Mucosa of descending colon (tissue), 3 donors: ENCODE measurements at regions not wholly inside any gene's neighbourhood (a gene's known extent, or its start where the extent isn't known, plus 50 kb on each side); places are given as distances from the start of the nearest gene placed in this dataset.
"Not testable (repeated sequence)": the region's sequence is repeated elsewhere in the genome, so short reads cannot be mapped to it uniquely, and the experiment has no call there.

Source experiments
- ATAC-seq: fragments of 200-7000 bp; cut with Tn5 transposase; one replicate; pipeline ENCODE4 v1.9.1; 2020; ENCODE audit warnings: mild to moderate bottlenecking, moderate library complexity
- DNase-seq, 3 donors: peaks; one replicate each; pipeline ENCODE4 v3.0.0-alpha.2; 2020
- H3K36me3 ChIP-seq: fragments of 200-600 bp; one replicate; pipeline ENCODE4 v1.8.0; 2021; ENCODE audit warnings: low read depth, mild to moderate bottlenecking
- H3K4me1 ChIP-seq: fragments of 200-600 bp; one replicate; pipeline ENCODE4 v1.8.0; 2021; ENCODE audit warnings: low read depth, mild to moderate bottlenecking
- H3K4me3 ChIP-seq: fragments of 200-600 bp; one replicate; pipeline ENCODE4 v1.8.0; 2021; ENCODE audit warnings: mild to moderate bottlenecking
- H3K9me3 ChIP-seq: fragments of 200-600 bp; one replicate; pipeline ENCODE4 v1.8.0; 2021; ENCODE audit warnings: mild to moderate bottlenecking
- intact Hi-C, 2 donors: fragments of 100-400 bp; cut with DNase I in 1 of 2; cut with micrococcal nuclease in 1 of 2; formaldehyde crosslinking; loops; one replicate each; pipeline versions ENCODE4 v1.11.0 to v1.11.1; 2022; cut with DNase I, micrococcal nuclease
- TF ChIP-seq, protein P1 (sequence below): fragments of 200-600 bp; IDR thresholded peaks from one replicate; pipeline ENCODE4 v1.8.0; 2022; ENCODE audit warnings: antibody characterized with exemption, mild to moderate bottlenecking
- donor health status: DM: no; HTN: no; CAD: no; lungs with moderate emphysema.
- donor health status: DM: no; HTN: no; CAD: no.
- donor health status: DM: no; HTN: yes; CAD: no.

DNA sequence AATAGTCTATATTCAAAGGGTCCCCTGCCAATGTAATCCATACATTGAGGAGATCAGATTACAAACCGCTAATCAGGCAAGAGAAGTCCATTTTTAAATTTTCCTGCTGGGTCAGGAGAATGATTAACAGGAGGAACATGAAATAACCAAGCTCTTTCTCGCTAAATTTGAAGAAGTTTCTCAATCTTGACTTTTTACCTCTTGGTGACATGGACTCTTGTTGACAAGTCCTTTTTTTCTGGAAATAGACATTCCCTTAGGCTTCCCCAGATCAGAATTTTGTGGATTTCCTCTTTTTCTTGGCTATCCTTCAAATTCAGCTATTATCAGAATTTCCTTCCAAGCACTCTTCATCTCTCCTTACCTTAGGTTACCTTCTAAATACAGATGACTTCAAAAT lies 153.0 kb upstream of the LRATD1 start:
- TF ChIP-seq, protein P1, sequence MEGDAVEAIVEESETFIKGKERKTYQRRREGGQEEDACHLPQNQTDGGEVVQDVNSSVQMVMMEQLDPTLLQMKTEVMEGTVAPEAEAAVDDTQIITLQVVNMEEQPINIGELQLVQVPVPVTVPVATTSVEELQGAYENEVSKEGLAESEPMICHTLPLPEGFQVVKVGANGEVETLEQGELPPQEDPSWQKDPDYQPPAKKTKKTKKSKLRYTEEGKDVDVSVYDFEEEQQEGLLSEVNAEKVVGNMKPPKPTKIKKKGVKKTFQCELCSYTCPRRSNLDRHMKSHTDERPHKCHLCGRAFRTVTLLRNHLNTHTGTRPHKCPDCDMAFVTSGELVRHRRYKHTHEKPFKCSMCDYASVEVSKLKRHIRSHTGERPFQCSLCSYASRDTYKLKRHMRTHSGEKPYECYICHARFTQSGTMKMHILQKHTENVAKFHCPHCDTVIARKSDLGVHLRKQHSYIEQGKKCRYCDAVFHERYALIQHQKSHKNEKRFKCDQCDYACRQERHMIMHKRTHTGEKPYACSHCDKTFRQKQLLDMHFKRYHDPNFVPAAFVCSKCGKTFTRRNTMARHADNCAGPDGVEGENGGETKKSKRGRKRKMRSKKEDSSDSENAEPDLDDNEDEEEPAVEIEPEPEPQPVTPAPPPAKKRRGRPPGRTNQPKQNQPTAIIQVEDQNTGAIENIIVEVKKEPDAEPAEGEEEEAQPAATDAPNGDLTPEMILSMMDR, result no peak
- ATAC-seq, result no peak
- DNase-seq, result no peak
- intact Hi-C loops, result no loop called here
- H3K4me1 ChIP-seq, result no peaks in the 10 kb centered on the region
- no peaks in the 10 kb centered on the region for H3K36me3 ChIP-seq
- H3K9me3 ChIP-seq, result no peaks in the 10 kb centered on the region
- no peak overlapping the region for H3K4me3 ChIP-seq

DNA sequence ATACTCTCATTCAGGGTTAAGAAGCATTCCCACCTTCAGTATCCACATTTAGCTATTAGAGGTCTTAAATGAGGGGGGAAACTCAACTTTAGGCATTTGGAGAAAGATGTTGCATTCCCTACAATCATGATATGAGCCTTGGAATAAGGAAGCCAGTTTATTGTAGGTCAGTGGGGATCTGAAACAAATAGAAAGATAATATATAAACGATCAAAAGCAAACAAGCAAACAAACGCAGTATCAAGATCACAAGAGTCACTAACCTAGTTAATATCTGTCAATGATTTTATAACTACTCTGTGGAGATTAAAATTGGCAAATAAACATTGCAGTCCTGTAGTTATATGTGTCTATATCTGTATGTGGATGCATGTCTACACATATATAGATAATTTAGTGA lies 152.4 kb upstream of the LRATD1 start:
- no peak for DNase-seq
- intact Hi-C loops, result no loop called here
- ATAC-seq, result no peak

DNA sequence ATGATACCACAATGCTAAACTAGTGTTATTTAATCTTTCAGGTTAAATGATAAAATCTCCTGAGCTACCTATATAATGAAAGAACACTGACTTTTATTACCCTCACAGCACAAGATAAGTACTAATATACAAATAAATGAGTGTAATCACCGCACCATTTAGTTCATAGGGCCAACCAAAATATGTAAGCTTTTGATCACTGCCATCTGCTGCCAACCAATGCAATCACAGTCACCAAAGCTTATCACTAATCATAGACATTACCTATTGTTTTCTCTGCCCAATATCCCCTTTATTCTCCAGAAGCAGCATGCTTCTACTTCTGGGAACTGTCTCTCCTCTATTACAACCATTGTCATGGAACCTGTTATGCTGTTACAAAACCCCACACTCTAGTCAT lies 151.6 kb upstream of the LRATD1 start:
- DNase-seq (no peak), ATAC-seq (no peak)
- TF ChIP-seq, protein P1, result no peak
- no peaks in the 10 kb centered on the region for H3K36me3 ChIP-seq
- intact Hi-C loops, result no loop called here
- H3K4me3 ChIP-seq, result no peak overlapping the region
- no peaks in the 10 kb centered on the region for H3K4me1 ChIP-seq
- H3K9me3 ChIP-seq, result no peaks in the 10 kb centered on the region

More for the DNA sequence above, 152.4 kb upstream of the LRATD1 start:
- Histone ChIP-seq H3K36me3 (no peaks in the 10 kb centered on the region), H3K9me3 (no peaks in the 10 kb centered on the region), H3K4me3 (no peak overlapping the region), H3K4me1 (no peaks in the 10 kb centered on the region)
- TF ChIP-seq, protein P1, result no peak

DNA sequence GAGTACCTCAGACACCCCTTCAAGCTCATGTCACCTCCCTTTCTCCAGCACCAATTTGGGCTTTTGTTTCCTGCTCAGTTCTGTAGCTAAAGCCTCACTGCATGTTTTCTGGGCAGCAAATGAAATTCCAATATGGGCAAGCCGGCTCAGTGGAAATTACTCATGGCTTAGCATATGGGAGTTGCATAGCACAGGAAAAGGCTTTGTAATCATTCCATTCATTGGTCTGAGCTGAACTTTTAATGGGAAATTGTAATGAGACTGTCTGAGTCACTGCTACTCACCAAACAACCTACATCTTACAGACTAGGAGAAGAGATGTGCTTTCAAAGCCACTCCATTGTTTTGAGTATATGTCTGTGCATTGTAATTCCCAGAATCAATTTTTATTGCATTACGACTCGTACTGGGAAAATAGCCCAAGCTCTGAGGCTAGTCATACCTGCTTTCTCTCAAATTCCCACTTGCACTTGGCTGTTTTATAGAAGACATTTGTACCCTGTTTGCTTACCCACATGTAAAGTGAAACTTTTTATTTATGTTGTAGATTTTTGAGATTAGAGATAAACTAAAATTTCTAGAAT lies 139.5 kb upstream of the LRATD1 start:
- intact Hi-C loops, result no loop called here
- no peak overlapping the region for H3K4me3 ChIP-seq
- DNase-seq (no peak), ATAC-seq (peak; percentile 94)
- TF ChIP-seq, protein P1, result no peak
- H3K4me1 ChIP-seq, result no peaks in the 10 kb centered on the region
- no peaks in the 10 kb centered on the region for H3K9me3 ChIP-seq
- no peaks in the 10 kb centered on the region for H3K36me3 ChIP-seq

DNA sequence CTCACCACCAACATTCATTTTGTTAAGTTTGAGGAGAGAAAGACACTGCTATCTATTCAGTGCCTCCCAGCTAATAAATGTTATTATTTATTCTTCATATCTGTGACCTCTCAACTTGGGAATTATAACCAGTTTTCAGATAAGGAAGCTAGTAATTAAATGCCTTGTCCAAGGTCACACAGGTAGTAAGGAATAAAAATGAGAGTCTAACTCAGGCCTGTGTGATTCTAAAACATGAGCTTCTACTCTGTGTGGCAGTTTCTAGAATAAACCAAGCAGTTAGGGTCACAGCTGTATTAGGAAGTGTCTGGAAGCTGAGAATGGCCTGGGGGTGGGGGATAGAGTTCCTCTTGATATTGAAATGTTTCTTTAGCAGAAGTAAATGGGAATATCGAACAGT lies 137.8 kb upstream of the LRATD1 start:
- H3K36me3 ChIP-seq, result no peaks in the 10 kb centered on the region
- TF ChIP-seq, protein P1, result no peak
- intact Hi-C loops, result no loop called here
- DNase-seq (no peak), ATAC-seq (no peak)
- no peaks in the 10 kb centered on the region for H3K4me1 ChIP-seq
- H3K4me3 ChIP-seq, result no peak overlapping the region
- no peaks in the 10 kb centered on the region for H3K9me3 ChIP-seq

DNA sequence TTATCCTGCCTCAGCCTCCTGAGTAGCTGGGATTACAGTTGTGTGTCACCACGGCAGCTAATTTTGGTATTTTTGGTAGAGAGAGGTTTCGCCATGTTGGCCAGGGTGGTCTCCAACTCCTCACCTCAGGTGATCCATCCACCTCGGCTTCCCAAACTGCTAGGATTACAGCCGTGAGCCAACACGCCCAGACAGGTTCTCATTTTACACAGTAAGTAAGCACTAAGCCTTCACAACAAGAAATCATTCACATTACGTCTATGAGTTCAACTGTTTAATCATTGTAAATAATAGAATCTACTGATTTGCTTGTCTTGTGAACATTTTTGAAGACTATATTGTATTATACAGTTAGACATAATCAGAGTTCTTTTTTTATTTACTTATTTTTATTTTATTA lies 131.5 kb upstream of the LRATD1 start:
- H3K4me3 ChIP-seq, result no peak overlapping the region
- H3K4me1 ChIP-seq, result no peaks in the 10 kb centered on the region
- ATAC-seq, result no peak
- H3K36me3 ChIP-seq, result no peaks in the 10 kb centered on the region
- no peak for DNase-seq
- TF ChIP-seq, protein P1, result no peak
- intact Hi-C loops, result no loop called here
- no peaks in the 10 kb centered on the region for H3K9me3 ChIP-seq

DNA sequence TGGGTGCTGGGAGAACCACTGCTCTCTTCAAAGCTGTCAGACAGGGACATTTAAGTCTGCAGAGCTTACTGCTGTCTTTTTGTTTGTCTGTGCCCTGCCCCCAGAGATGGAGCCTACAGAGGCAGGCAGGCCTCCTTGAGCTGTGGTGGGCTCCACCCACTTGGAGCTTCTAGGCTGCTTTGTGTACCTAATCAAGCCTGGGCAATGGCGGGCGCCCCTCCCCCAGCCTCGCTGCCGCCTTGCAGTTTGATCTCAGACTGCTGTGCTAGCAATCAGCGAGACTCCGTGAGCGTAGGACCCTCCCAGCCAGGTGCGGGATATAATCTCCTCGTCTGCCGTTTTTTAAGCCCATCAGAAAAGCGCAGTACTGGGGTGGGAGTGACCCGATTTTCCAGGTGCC lies 125.6 kb upstream of the LRATD1 start:
- H3K9me3 ChIP-seq, H3K4me3 ChIP-seq, H3K36me3 ChIP-seq, H3K4me1 ChIP-seq, DNase-seq, intact Hi-C loops, ATAC-seq: not testable (repeated sequence)
